ENCODE measurements at regions not wholly inside any gene's neighbourhood (a gene's known extent, or its start where the extent isn't known, plus 50 kb on each side); places are given as distances from the start of the nearest gene placed in this dataset.

- TF ChIP-seq MZF1 (tag by site-specific recombination; IDR thresholded peaks at IDR 0.05; ENCODE audit: borderline replicate concordance) (no peak), HOXA7 (CRISPR knock-in tag; IDR thresholded peaks at IDR 0.05; ENCODE audit: borderline replicate concordance) (no peak), ZSCAN23 (tag by site-specific recombination; IDR thresholded peaks at IDR 0.05) (no peak), BCL11A (tag by site-specific recombination; IDR thresholded peaks at IDR 0.05; ENCODE audit: low read depth) (no peak), ZNF626 (tag by site-specific recombination; IDR thresholded peaks at IDR 0.05) (no peak), ZNF184 (tag by site-specific recombination; IDR thresholded peaks at IDR 0.05) (no peak), RBAK (tag by site-specific recombination; IDR thresholded peaks at IDR 0.05) (no peak), OVOL3 (tag by site-specific recombination; IDR thresholded peaks at IDR 0.05) (no peak), ZFP41 (tag by site-specific recombination; IDR thresholded peaks at IDR 0.05; ENCODE audit: borderline replicate concordance) (no peak), ZSCAN18 (tag by site-specific recombination; IDR thresholded peaks at IDR 0.05) (no peak), PRDM6 (tag by site-specific recombination; IDR thresholded peaks at IDR 0.05) (no peak), ZNF10 (tag by site-specific recombination; IDR thresholded peaks at IDR 0.05) (no peak), ZNF433 (tag by site-specific recombination; IDR thresholded peaks at IDR 0.05; ENCODE audit: low read depth) (no peak), ZNF248 (tag by site-specific recombination; IDR thresholded peaks at IDR 0.05) (no peak), GLI2 (tag by site-specific recombination; IDR thresholded peaks at IDR 0.05; ENCODE audit: borderline replicate concordance, low read depth) (no peak), ZNF132 (tag by site-specific recombination; IDR thresholded peaks at IDR 0.05; ENCODE audit: borderline replicate concordance) (no peak), INSM2 (tag by site-specific recombination; IDR thresholded peaks at IDR 0.05) (no peak), ZNF280D (tag by site-specific recombination; IDR thresholded peaks at IDR 0.05) (no peak)
- POLR2A ChIA-PET = no interaction called here
Measured at GRCh38 chr22:48864748-48865147, 962.9 kb downstream of the BRD1 start.

More at GRCh38 chr22:48864748-48865147, 962.9 kb downstream of the BRD1 start:
- Histone ChIP-seq H3K4me1 (ENCODE audit: control insufficient read depth, insufficient read depth, low read length) (no peaks in the 10 kb centered on the region), H3K4me3 (ENCODE audit: low read depth, low read length) (no peak overlapping the region), H3K36me3 (ENCODE audit: control insufficient read depth in 2 of 2, insufficient read depth in 1 of 2, low read length in 2 of 2) (no peaks in the 10 kb centered on the region), H3K9me3 (ENCODE audit: control insufficient read depth, insufficient read depth, low read depth, low read length) (no peaks in the 10 kb centered on the region), H3K27ac (ENCODE audit: extremely low read depth, low read depth, low read length) (no peak overlapping the region)
- CTCF ChIA-PET = interaction anchor here (1.2 to 1.5 kb wide), 2 partner anchors 12 to 139 kb away, joined by 3 read pairs; no protein-coding TSS in a partner anchor
